Left colon (tissue), 2 donors: ENCODE measurements at regions not wholly inside any gene's neighbourhood (a gene's known extent, or its start where the extent isn't known, plus 50 kb on each side); places are given as distances from the start of the nearest gene placed in this dataset.

Experiments
- ATAC-seq: fragments of 200-7000 bp; cut with Tn5 transposase; one replicate; pipeline ENCODE4 v1.9.1; 2020; ENCODE audit warnings: mild to moderate bottlenecking, moderate library complexity
- DNase-seq, 2 donors: peaks; one replicate each; pipeline ENCODE4 v3.0.0-alpha.2; 2020
- intact Hi-C, 2 donors: fragments of 100-400 bp; cut with DNase I in 1 of 2; cut with micrococcal nuclease in 1 of 2; formaldehyde crosslinking; loops; one replicate each; pipeline versions ENCODE4 v1.11.2 to v1.14.0; 2022; cut with DNase I, micrococcal nuclease
- donor health status: DM: no; HTN: no; CAD: no.
- donor health status: DM: yes; HTN: yes; CAD: no.

DNA sequence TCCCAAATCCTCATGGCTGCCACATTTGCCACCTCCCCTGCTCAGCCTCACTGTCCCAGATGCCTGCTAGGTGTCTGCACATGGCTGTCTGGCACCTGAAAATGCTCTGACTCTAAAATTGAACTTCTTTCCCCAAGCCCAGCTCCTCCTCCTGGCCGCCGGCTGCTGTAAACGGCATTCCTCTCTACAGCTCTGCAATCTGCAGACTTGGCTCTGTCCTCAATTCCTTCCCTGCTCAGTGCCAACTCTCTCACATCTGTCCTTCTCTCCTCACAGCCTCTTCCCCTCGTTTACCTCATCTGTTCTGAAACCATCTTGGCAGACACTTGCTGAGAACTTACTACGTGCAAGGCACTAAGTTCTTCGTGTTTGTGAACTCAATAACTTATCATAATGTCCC lies 169.4 kb upstream of the SYT13 start:
- ATAC-seq, result no peak
- intact Hi-C loops, result no loop called here
- no peak for DNase-seq

- ATAC-seq, result no peak
- intact Hi-C loops, result no loop called here
- no peak for DNase-seq
Measured at GRCh38 chr11:45454917-45455401, 168.8 kb upstream of the SYT13 start.

- intact Hi-C loops, result no loop called here
- ATAC-seq (no peak), DNase-seq (no peak)
Measured at GRCh38 chr11:45453721-45454120, 167.6 kb upstream of the SYT13 start.

- intact Hi-C loops, result no loop called here
- ATAC-seq, result no peak
- no peak for DNase-seq
Measured at GRCh38 chr11:45451766-45452440, 165.8 kb upstream of the SYT13 start.

GRCh38 chr11:45450189-45450588 lies 164.0 kb upstream of the SYT13 start:
- intact Hi-C loops, result no loop called here
- DNase-seq (no peak), ATAC-seq (no peak)

DNA sequence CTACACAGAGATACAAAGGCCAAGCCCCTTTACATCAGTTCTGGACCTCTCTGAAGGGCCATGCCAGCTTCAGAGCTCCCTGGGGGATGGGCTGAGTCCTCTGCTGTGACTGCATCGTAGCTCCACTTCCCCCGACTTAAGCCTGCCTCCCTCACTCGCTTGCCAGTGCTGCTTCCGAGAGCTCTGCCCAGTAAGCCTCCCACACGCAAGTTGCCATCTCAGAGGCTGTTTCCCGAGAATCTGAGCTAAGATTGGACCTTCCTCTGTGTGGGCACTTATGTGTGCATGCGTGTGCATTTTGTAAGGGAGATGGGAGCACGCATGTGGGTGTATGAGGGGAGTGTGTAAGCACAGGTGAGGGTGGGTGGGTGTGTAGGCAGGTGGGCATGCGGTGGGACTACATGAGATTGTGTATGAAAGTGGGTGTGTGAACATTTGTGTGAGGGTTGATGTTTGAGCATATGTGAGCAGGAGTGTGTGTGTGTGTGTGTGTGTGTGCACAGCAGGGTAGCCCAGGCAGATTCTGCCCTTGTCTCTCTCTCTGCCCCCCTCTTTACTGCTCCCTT lies 163.0 kb upstream of the SYT13 start:
- intact Hi-C loops, result no loop called here
- DNase-seq, result no peak
- ATAC-seq, result no peak

GRCh38 chr11:45448561-45448960 lies 162.4 kb upstream of the SYT13 start:
- ATAC-seq (no peak), DNase-seq (no peak)
- intact Hi-C loops, result no loop called here

- intact Hi-C loops, result no loop called here
- DNase-seq (no peak), ATAC-seq (no peak)
Measured at GRCh38 chr11:45446998-45447397, 160.9 kb upstream of the SYT13 start.

DNA sequence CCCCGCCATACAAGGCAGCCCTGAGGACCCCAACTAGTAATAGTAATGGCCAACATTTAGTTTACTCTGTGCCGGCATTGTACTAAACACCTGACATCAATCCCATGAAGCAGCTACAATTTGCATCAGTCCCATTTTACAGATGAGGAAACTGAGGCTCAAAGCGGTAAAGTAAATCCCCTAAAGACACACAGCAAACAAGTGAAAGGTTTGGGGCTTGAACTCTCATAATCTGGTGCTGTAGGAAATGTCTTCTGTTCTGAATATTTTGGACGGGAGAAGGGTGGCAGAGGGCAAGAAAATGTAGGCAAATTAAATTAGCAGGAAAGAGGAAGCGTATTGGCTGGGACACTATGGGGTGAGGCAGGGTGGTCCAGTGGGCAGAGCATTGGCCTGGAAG lies 160.3 kb upstream of the SYT13 start:
- no peak for DNase-seq
- intact Hi-C loops, result no loop called here
- no peak for ATAC-seq

DNA sequence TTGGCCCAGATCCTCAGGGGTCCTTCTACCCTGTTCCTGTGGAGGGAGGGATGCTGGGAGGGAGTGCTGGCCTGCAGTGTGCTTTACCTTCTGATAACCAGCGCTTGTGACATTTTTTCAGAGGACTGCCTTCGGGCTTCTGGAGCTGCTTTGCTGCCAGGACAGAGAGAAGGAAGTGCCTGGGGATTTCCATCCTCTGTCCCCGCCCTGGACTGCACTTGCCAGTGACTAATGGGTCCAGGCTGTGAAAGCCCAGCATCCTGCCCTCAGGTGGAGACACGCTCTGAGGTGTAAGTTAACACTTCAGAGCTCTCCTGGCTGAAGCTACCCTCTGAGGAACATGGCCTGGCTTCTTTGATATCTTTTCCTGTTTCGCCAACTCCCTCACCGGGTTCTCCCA lies 158.7 kb upstream of the SYT13 start:
- intact Hi-C loops, result no loop called here
- no peak for DNase-seq
- no peak for ATAC-seq

- ATAC-seq (no peak), DNase-seq (no peak)
Measured at GRCh38 chr11:45440111-45440510, 154.0 kb upstream of the SYT13 start.

DNA sequence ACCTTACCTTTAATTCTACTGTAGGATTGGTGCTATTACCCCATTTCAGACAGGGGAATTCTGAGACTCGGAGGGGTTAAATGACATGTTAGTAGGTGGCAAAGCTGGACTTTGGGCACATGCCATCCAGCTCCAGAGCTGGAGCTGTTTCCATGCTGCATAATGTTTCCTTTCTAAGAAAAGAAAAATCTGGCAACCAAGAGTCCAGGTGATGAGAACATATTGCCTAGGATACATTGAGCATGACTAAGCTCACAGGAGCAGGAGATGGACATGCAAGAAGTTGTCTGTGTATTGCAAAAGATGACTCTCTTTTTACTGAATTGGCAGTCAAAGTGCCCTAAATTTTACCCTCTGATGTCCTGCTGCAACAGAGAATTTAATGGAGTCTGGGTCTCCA lies 150.8 kb upstream of the SYT13 start:
- intact Hi-C loops, result no loop called here
- DNase-seq (no peak), ATAC-seq (no peak)

More at GRCh38 chr11:45440111-45440510, 154.0 kb upstream of the SYT13 start:
- intact Hi-C loops, result no loop called here

- intact Hi-C loops, result no loop called here
- ATAC-seq (no peak), DNase-seq (no peak)
Measured at GRCh38 chr11:45436118-45436517, 150.0 kb upstream of the SYT13 start.

GRCh38 chr11:45435706-45436105 lies 149.6 kb upstream of the SYT13 start:
- intact Hi-C loops, result no loop called here
- no peak for ATAC-seq
- no peak for DNase-seq

GRCh38 chr11:45432910-45433309 lies 146.8 kb upstream of the SYT13 start:
- no peak for ATAC-seq
- intact Hi-C loops, result no loop called here

GRCh38 chr11:45432100-45432499 lies 146.0 kb upstream of the SYT13 start:
- ATAC-seq (no peak), DNase-seq (no peak)
- intact Hi-C loops, result no loop called here

More at GRCh38 chr11:45432910-45433309, 146.8 kb upstream of the SYT13 start:
- no peak for DNase-seq

DNA sequence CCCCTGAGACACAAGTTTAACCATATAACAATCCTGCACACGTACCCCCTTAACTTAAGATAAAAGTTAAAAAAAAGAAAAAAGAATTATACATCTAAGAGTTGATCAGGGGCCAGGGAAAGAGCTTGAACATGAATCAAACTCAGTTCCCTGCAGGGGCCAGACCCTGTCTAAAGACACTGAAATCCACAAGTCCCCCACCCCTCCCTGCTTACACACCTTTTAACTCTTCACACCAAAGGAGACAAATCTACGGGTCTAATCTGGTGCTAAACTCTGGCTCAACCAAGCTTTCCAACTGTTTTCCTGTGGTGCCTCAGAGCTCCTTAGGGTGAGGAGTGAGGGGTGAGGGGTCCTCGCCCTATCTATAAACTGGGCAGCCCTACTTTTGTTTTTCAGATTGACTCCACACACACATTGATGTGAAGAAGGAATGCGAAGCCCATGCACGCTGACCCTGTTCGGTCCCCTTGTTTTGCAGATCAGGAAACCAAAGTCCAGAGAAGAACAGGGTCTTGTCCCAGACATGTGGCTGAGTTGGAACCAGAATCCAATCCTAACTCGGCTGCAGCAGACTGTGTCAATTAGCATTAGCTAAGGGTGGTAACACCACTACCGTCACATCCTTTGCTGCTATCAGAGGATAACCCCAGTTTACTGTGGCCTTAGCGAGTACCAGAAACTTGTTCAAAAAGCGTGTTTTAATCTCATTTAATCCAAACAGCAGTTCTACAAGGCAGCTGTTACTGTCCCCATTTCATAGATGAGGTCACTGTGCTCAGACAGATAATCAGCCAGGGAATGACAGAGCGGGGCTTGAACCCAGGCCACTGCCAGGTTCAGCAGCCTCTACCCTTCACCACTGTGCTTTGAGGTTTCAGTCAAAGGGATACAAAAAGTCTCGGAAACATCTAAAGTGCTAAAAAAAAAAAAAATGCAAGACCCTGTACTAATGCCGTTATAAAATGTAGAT lies 145.2 kb upstream of the SYT13 start:
- no peak for DNase-seq
- no peak for ATAC-seq
- intact Hi-C loops, result no loop called here

- ATAC-seq (no peak), DNase-seq (no peak)
- intact Hi-C loops, result no loop called here
Measured at GRCh38 chr11:45430361-45430760, 144.2 kb upstream of the SYT13 start.

- DNase-seq, result no peak
- no peak for ATAC-seq
- intact Hi-C loops, result no loop called here
Measured at GRCh38 chr11:45429719-45430118, 143.6 kb upstream of the SYT13 start.
